ENCODE measurements at regions not wholly inside any gene's neighbourhood (a gene's known extent, or its start where the extent isn't known, plus 50 kb on each side); places are given as distances from the start of the nearest gene placed in this dataset.

DNA sequence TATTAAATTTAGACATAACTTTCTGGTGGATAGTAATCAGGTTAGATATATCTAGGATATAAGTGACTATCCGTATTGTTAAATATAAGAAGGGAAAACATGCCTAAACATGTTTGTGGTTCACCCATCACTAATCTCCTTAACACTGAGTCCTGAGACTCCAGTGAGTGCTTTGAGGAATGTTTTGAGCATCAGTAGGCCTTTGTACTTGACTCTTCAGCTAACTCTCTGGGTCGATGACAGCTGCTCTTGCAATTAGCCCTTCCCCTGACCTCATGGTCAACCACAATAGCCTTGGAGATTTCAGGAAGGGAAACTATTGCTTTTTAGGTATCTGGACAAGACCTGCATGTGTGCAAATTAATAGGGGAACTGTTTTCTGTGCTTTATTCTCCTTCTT, 716.8 kb downstream of the EPHA4 start:
- H3K4me3 ChIP-seq: no peak overlapping the region
- H3K27ac ChIP-seq: no peak overlapping the region

DNA sequence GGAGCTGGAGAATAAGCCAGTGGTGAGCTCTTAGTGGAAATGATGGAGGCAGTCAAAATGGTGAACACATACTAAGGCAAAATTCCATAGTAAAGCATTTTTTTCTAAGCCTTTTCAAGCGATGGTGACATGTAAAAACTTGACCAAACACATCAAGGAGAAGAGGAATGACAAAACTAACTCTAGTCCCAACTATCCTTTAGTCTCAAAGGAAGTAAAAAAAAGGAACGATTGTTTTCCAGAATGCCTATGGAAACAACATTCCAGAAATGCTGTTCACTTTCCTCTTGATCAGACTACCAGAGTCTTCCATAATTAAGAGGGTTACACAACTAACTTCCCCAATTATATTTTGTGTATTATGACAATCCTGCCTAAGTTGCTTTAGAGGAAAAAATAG, 715.6 kb downstream of the EPHA4 start:
- Histone ChIP-seq H3K27ac (no peak overlapping the region), H3K4me3 (no peak overlapping the region)

DNA sequence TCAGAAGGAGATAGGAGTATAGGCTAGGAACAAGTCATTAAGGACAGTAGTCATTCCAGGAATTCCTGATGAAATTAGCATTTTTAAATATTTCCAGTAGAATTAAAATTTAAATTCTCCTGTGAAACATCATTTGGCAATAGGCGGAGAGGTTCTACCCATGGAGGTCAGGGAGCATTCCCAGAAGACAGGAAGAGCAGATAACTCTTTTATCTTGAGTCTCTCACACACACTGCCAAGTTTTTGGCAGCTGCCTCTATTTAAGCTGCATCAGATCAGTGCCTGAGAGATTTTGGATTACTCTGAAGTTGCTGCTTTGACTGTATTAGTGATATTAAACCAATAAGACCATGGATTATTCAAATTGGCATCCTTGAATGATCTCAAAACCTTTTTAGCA, 714.7 kb downstream of the EPHA4 start:
- Histone ChIP-seq H3K4me3 (no peak overlapping the region), H3K27ac (no peak overlapping the region)

DNA sequence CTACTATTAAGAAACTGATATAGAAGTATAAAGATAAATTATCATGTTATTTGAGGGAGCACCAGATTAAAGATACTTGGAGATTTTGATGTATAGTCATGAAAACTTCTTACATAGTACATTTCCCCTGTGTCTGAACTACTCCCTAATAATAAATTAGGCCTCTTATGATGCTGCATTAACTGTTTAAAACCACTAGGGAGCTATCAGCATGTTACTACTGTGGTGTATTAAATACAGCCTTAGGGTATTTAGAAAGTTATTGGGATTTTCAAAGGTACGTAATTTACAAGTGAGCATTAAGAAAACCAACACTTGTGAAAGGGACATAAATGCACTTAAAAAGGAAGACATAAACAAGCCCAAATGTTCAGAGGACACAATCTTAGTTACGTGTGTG, 714.0 kb downstream of the EPHA4 start:
- Histone ChIP-seq H3K27ac (no peak overlapping the region), H3K4me3 (no peak overlapping the region)

DNA sequence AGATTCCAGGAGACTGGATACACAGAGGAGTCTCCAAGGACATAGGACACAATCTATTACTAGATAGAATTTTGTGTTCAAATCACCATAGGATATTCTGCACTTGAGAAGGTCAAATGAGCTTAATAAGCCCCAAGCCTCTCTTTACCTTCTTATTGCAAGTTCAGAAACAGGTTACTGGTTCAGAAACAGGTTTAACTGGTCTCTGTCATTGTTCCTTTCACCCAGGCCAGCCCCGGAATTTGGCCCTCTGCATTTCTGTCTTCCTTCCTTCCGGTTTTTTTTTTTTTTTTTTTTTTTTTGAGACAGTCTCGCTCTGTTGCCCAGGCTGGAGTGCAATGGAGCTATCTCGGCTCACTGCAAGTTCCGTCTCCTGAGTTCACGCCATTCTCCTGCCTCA, 700.2 kb downstream of the EPHA4 start:
- Histone ChIP-seq H3K27ac (no peak overlapping the region), H3K4me3 (no peak overlapping the region)

DNA sequence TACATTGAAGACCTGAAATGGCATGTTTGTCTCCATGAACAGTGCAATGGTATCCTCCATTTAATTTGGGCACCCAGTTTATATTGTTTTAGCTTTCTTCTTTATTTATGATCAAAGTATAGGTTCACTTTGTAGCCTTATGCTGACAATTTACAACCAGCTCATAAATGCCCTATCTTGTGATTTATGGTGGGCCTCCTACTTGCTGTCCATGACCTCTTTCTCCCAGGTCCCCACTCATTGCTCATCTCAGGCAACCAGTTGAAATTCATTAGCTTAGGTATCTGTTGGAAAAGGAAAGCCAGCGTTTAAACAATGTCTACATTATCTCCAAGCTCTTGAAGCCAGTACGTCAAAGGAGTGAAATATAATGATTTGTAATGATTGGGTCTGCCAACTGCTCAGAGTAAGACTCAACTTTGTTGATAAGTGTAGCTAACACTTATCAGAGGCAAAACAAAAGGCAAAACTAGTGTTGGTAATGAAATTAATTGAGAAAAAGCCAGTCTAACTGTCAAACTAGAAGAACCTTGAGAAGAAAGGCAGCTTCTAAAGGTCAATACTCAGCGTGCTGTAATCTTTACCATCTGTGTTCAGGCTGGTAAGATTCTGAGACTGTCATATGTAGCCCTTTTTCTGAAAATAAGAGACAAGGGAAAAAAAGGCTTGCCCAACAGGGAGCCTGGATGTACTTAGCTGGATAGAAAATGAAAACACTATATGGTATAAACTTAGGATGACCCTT, 695.9 kb downstream of the EPHA4 start:
- Histone ChIP-seq H3K27ac (no peak overlapping the region), H3K4me3 (no peak overlapping the region)

DNA sequence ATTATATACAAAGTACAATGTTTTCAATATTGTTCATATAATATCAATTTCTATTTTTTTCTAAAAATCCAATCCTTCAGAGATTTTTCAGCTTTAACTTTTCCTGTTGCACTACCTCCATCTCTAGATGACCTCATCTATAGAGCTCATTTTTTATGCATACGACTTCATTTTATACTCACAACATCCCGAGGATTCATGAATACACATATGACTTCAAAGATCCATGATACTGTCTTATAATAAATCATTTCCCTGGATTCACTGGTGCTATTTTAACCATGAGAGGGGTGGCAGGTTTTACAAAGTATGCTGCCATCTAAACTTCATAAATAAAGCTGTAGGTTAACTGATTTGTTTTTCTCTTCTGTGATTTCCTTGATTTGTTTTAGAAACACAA, 694.6 kb downstream of the EPHA4 start:
- Histone ChIP-seq H3K27ac (no peak overlapping the region), H3K4me3 (no peak overlapping the region)

DNA sequence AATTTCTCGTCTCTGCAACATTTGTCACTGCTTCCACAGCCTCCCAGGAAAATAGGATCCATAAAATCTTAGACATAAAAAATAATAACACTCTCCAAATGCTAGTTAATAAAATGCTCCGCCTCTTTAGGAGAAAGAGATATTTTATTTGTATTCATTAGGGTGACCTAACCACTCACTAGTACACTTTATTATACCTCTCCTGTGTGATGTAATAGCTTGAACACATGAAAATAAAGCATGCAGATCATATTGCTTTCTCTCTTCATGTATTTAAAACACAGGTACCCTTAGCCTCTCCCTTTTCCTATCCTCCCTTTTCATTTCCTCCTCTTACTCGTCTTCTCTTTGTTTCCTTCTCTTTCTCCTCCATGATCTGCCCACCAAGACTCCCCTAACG, 694.2 kb downstream of the EPHA4 start:
- Histone ChIP-seq H3K4me3 (no peak overlapping the region), H3K27ac (no peak overlapping the region)

DNA sequence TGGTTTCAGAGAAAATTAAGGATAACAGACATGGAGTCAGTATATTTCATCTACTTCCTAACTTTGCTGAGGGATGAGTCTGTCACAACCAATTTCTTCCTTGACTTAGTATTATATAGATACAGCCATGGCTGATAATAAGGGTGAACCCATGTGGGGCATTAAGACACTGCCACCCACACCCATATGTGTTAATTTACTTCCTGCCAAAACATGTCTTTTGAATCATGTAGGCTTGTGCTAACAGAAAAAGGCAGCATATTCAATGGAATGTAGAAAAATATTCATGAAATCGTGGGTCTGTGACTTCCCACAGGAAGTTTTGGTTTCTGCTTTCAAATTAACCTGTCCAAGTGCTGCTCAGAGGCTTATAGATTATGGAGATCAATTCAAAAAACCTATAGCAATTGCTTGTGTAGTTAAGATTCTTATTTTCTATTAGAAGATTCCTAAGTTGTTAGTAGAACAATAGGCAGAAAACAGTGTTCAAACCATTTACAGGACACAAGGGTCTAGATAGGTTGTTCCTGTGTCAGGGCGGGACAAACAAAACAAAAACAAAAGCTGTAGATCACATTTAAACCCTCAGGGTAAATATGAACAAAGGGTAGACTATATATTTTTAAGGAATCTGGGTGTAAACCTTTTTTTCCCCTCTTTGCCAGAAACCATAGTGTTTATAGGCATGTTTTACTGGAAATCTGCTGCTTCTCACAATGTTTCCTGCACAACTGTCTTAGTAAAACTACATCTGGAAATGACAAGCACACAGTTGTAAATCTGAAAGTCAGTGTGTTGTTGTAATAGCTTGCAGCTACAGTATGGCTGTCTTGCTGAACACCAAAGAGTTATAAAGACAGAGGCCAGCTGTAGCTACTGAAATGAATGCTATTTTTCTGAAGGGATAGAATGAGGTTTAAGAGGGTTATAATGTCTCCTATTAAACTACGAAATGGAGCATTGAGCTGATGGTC, 691.2 kb downstream of the EPHA4 start:
- Histone ChIP-seq H3K4me3 (no peak overlapping the region), H3K27ac (peak overlapping the region in 1 of 21 experiments; percentile 1)

DNA sequence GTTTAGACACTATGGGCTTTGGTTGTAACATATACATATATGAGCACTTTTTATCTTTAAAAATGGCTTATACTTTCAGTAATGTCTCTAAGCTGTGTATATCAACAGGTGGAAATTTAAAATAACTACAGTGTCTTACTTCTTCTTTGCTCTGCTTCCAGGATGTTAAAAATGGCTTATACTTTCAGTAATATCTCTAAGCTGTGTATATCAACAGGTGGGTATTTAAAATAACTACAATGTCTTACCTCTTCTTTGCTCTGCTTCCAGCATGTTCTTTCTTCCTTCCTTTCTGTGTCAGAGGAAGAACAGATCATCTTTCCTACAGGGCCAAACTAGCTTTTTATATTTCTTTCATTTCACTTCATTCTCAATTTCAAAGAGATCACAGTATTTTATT, 689.6 kb downstream of the EPHA4 start:
- H3K4me3 ChIP-seq: no peak overlapping the region

DNA sequence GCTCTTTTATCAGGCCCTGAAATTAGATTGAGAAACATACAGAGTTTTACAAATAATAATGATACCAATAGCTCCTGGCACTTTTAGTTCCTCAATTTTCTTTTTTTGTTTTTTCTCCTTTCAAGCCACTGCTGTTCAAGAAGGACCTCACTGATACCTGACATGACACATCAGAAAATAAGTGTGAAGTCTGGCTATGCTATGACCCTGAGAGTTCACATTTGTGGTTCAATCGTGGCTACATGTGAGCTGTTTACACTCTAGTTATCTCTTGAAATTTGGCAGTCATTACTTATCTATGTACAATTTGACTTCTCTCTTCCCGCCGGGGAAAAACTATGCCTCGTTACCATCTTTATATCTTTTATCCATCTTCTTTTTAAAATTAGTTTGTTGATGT, 686.5 kb downstream of the EPHA4 start:
- H3K4me3 ChIP-seq: no peak overlapping the region

More for the DNA sequence above, 689.6 kb downstream of the EPHA4 start:
- no peak overlapping the region for H3K27ac ChIP-seq

DNA sequence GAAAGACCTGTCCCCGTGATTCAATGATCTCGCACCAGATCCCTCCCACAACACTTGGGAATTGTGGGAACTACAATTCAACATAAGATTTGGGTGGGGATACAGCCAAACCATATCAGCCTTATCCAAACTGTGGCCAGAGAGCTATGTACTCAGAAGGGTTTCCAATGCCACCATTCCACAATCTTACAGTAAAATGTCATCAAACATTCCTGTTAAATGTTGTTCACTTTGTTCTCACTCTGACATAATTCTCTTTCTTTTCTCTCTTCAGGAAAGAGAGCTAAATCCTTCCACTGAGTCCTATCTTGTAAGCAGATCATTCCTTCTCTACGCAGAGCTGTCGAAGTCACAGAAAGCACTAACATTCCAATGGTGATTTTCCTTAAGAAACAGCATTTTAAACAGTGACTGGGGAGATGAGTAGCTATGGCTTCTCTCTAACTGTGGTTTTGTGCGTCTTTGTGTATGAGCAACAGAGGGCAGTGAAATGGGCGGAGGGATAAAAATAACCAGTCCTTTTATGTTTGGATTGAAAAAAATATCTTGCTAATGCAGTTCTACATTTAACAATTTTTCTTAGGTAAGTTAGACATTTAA, 684.7 kb downstream of the EPHA4 start:
- H3K27ac ChIP-seq: no peak overlapping the region
- H3K4me3 ChIP-seq: no peak overlapping the region

More for the DNA sequence above, 686.5 kb downstream of the EPHA4 start:
- H3K27ac ChIP-seq: no peak overlapping the region

DNA sequence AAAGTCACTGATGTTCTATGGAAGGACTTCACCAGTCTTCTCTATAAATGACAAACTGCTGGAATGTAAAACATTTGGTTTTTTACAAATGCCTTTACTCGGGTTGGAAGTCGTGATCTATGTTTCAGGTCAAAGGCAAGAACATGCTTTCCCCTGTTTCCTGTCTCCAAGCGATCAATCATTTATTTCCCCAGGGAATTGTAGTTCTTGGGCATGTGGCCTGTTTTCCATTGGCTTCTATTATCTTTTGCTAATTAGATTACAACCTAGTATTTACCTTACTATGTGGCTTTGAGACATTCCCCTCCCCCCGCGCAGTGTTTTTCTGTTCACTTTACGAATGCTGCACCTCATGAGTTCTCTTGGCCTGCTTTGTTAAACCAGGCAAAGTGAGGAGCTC, 684.2 kb downstream of the EPHA4 start:
- Histone ChIP-seq H3K27ac (no peak overlapping the region), H3K4me3 (no peak overlapping the region)

DNA sequence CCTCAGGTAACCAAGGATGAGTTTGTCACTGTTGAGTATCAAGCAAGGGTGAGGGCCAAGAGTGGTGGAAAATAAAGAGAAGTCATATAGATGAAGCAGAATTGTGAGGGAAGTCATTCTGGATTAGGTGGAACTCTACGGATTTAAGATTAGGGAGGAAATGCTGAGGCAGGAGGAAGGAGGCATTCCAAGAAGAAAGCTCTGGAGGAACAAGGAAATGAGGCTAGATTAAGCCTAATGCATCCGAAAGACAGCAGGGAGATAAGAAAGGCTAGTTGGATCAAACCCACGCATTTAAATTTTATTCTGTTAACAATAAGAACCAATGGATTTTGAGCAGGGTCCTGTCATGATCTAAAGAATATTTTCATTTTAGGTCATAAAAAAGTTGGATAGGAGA, 681.2 kb downstream of the EPHA4 start:
- Histone ChIP-seq H3K4me3 (no peak overlapping the region), H3K27ac (no peak overlapping the region)

DNA sequence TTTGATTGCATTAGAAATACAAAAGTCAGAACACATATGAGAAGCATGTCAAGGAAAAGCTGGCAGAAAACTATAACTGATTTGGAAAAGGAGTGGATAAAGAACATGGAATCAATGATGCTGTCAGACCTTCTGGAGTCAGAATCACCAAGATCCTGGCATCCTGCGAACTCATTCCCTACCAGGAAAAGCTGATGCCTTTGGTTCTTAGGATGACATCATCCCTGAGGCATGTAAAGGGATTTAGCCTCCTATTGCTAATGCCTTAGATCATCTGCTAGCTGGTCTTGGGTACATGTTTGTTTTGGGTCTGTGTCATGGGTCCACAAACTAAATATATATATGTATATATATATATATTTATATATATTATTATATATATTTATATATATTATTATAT, 680.7 kb downstream of the EPHA4 start:
- no peak overlapping the region for H3K27ac ChIP-seq
- no peak overlapping the region for H3K4me3 ChIP-seq

DNA sequence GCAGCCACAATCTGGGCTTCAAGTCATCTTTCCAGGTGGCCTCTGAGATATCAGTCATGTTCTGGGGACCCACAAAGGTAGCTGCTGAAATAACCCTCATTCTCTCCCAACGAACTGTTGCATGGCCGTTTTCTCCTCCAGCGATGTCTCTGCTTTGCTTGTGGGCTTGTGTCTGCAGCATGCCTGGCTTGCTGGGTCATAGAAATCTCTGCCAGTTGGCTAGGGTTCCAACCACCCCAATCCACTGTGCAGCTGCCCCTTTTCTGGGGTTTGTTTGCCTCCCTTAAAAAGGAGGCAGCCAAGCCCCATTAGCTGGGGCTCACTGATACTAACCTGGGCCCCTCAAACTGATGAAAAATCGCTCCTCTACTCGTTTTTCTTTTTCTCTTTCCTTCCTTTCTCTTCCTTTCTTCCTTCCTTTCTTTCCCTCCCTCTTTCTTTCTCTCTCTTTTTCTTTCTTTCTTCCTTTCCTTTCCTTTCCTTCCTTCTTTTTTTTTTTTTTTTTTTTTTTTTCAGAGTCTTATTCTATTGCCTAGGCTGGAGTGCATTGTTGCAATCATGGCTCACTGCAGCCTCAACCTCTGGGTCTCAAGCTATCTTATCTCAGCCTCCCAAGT, 680.0 kb downstream of the EPHA4 start:
- Histone ChIP-seq H3K4me3 (no peak overlapping the region), H3K27ac (no peak overlapping the region)

DNA sequence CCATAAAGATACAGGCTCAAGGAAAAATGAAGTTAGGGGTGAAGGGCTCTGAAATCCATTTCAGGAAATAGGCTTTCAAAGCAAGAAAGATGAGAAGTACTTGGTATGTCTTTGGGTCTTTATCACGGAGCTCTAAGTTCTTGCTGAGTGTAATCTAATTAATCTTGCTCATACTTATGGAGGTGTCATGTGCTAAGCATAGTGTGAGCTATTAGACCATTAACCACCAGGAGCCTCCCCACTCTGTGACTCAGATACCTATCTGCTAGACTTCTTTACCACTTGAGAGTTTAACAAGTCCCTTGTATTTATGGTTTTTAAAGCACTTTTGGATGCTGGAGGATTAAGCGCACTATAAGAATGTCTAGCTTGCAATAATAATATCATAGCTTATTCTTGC, 678.7 kb downstream of the EPHA4 start:
- H3K27ac ChIP-seq: no peak overlapping the region
- no peak overlapping the region for H3K4me3 ChIP-seq

DNA sequence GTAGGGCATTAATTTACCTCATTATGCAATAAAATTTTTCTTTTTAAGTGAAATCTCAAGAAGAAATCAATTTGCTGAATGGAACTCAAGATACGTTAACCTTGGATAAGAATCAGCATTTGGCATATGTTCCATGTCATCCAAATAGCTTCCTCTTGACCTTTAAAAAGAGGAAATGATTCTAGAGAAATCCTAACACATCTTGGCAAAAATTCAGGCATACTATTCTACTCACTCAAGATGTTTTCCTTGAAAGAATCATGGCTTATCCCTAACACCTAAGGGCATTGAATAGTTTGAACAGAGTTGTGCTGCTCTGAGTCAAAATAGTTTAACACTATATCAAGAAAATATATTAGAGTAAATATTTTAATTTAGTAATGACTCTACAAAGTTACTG, 678.0 kb downstream of the EPHA4 start:
- no peak overlapping the region for H3K27ac ChIP-seq
- no peak overlapping the region for H3K4me3 ChIP-seq

DNA sequence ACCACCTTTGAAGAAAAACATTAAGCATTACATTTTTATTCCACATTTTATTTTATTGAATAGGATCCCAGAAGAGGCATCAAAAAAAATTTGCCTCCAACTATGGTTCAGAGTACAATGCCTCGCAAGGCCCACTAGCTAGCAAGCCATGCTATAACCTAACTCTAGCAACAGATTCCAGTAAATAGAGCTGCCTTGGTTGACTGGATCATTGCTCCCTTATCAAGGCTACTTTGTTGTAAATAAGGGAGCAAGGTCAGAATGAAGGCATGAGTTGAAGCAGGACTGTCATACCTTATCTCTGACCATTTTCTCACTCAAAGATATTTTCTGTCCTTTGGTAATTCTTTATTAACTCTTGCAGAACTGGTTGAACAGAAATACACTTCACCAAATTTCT, 672.6 kb downstream of the EPHA4 start:
- H3K4me3 ChIP-seq: no peak overlapping the region
- H3K27ac ChIP-seq: no peak overlapping the region

DNA sequence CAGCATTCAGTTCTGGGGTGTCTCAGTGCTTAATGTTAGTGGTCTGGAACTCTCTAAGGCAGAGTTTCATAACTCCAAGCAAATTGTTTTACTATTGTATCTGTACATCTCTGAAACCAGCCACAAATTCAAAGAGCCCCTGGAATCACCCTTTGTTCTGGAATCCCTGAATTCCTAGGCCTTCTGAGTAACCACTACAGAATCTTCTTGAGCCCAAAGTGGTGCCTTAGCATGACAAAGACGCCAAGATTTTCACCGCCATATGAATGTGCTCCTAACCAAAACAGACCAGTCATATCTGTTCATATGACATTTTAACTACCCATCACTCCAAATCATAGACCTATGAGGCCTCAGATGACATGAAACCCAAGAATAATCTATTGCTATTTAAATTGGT, 668.1 kb downstream of the EPHA4 start:
- Histone ChIP-seq H3K27ac (no peak overlapping the region), H3K4me3 (no peak overlapping the region)
